ENCODE measurements at regions not wholly inside any gene's neighbourhood (a gene's known extent, or its start where the extent isn't known, plus 50 kb on each side); places are given as distances from the start of the nearest gene placed in this dataset.
"Not testable (repeated sequence)": the region's sequence is repeated elsewhere in the genome, so short reads cannot be mapped to it uniquely, and the experiment has no call there.

GRCh38 chr1:229007167-229007566, 263.7 kb upstream of the RAB4A start:
- no peaks in the 10 kb centered on the region for H3K27me3 Mint-ChIP-seq
- H3K36me3 Mint-ChIP-seq = no peaks in the 10 kb centered on the region
- no peak overlapping the region for H3K4me3 Mint-ChIP-seq
- no peak overlapping the region for H3K27ac Mint-ChIP-seq
- no peak for TF ChIP-seq CTCF (conservative IDR thresholded peaks at IDR 0.05)
- no peaks in the 10 kb centered on the region for H3K9me3 Mint-ChIP-seq
- peaks cover 22% of the 10 kb centered on the region for H3K4me1 Mint-ChIP-seq (ENCODE audit: unreplicated experiment)
- no peak for DNase-seq (ENCODE audit: extremely low spot score, unreplicated experiment)

- no peak for TF ChIP-seq CTCF (conservative IDR thresholded peaks at IDR 0.05)
- Mint-ChIP-seq H3K4me1 (ENCODE audit: unreplicated experiment) (peaks cover 18% of the 10 kb centered on the region), H3K36me3 (no peaks in the 10 kb centered on the region), H3K9me3 (no peaks in the 10 kb centered on the region), H3K4me3 (no peak overlapping the region), H3K27ac (no peak overlapping the region), H3K27me3 (no peaks in the 10 kb centered on the region)
- no peak for DNase-seq (ENCODE audit: extremely low spot score, unreplicated experiment)
These were observed 263.2 kb upstream of the RAB4A start for GRCh38 chr1:229007701-229008100.

GRCh38 chr1:229008347-229008746, 262.6 kb upstream of the RAB4A start:
- DNase-seq (ENCODE audit: extremely low spot score, unreplicated experiment); H3K4me3 Mint-ChIP-seq; H3K27me3 Mint-ChIP-seq; H3K36me3 Mint-ChIP-seq; H3K9me3 Mint-ChIP-seq; H3K27ac Mint-ChIP-seq: not testable (repeated sequence)
- peaks cover 16% of the 10 kb centered on the region for H3K4me1 Mint-ChIP-seq (ENCODE audit: unreplicated experiment)

GRCh38 chr1:229011022-229011421, 259.9 kb upstream of the RAB4A start:
- no peaks in the 10 kb centered on the region for H3K36me3 Mint-ChIP-seq
- TF ChIP-seq CTCF (conservative IDR thresholded peaks at IDR 0.05) = no peak
- no peak for DNase-seq (ENCODE audit: extremely low spot score, unreplicated experiment)
- no peak overlapping the region for H3K27ac Mint-ChIP-seq
- H3K9me3 Mint-ChIP-seq = no peaks in the 10 kb centered on the region
- no peak overlapping the region for H3K4me3 Mint-ChIP-seq
- H3K4me1 Mint-ChIP-seq (ENCODE audit: unreplicated experiment) = peaks cover 17% of the 10 kb centered on the region
- H3K27me3 Mint-ChIP-seq = no peaks in the 10 kb centered on the region

GRCh38 chr1:229012823-229013222, 258.1 kb upstream of the RAB4A start:
- DNase-seq (ENCODE audit: extremely low spot score, unreplicated experiment) = no peak
- H3K4me3 Mint-ChIP-seq = no peak overlapping the region
- no peaks in the 10 kb centered on the region for H3K36me3 Mint-ChIP-seq
- H3K27ac Mint-ChIP-seq = no peak overlapping the region
- H3K4me1 Mint-ChIP-seq (ENCODE audit: unreplicated experiment) = peaks cover 17% of the 10 kb centered on the region
- no peak for TF ChIP-seq CTCF (conservative IDR thresholded peaks at IDR 0.05)
- H3K27me3 Mint-ChIP-seq = no peaks in the 10 kb centered on the region
- no peaks in the 10 kb centered on the region for H3K9me3 Mint-ChIP-seq

- H3K27ac Mint-ChIP-seq = no peak overlapping the region
- no peaks in the 10 kb centered on the region for H3K36me3 Mint-ChIP-seq
These were observed 256.9 kb upstream of the RAB4A start for GRCh38 chr1:229013981-229014380.

More at GRCh38 chr1:229013981-229014380, 256.9 kb upstream of the RAB4A start:
- H3K4me1 Mint-ChIP-seq (ENCODE audit: unreplicated experiment) = peaks cover 17% of the 10 kb centered on the region
- no peak for TF ChIP-seq CTCF (conservative IDR thresholded peaks at IDR 0.05)
- DNase-seq (ENCODE audit: extremely low spot score, unreplicated experiment) = no peak
- H3K4me3 Mint-ChIP-seq = no peak overlapping the region
- no peaks in the 10 kb centered on the region for H3K9me3 Mint-ChIP-seq
- H3K27me3 Mint-ChIP-seq = no peaks in the 10 kb centered on the region

Measured in type B pancreatic cell (in vitro differentiated cells).